ENCODE measurements at regions not wholly inside any gene's neighbourhood (a gene's known extent, or its start where the extent isn't known, plus 50 kb on each side); places are given as distances from the start of the nearest gene placed in this dataset.

DNA sequence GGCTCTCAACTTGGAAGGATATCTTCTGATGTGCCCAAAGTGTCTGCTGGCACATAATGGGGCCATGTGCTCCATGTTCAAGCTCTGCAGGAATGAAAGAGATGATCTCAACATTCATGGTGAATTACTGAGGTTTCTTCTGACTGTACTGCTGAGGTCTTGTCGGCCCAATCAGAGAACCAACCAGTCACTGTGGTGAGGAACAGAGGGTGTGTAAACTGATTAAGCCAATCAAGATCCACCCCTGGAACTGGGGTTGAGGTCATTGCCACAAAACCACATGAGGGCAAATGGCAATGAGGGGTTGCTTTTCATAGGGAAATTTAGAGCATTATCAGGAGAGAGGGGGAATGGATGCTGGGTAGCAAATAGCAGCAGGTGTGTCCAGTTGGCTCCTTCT lies 152.3 kb upstream of the RAG2 start:
- TF ChIP-seq, protein P1, sequence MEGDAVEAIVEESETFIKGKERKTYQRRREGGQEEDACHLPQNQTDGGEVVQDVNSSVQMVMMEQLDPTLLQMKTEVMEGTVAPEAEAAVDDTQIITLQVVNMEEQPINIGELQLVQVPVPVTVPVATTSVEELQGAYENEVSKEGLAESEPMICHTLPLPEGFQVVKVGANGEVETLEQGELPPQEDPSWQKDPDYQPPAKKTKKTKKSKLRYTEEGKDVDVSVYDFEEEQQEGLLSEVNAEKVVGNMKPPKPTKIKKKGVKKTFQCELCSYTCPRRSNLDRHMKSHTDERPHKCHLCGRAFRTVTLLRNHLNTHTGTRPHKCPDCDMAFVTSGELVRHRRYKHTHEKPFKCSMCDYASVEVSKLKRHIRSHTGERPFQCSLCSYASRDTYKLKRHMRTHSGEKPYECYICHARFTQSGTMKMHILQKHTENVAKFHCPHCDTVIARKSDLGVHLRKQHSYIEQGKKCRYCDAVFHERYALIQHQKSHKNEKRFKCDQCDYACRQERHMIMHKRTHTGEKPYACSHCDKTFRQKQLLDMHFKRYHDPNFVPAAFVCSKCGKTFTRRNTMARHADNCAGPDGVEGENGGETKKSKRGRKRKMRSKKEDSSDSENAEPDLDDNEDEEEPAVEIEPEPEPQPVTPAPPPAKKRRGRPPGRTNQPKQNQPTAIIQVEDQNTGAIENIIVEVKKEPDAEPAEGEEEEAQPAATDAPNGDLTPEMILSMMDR (IDR thresholded peaks at IDR 0.05): no peak
- no peak for TF ChIP-seq POLR2A (IDR thresholded peaks at IDR 0.05; ENCODE audit: low read length)
- TF ChIP-seq, protein P2, sequence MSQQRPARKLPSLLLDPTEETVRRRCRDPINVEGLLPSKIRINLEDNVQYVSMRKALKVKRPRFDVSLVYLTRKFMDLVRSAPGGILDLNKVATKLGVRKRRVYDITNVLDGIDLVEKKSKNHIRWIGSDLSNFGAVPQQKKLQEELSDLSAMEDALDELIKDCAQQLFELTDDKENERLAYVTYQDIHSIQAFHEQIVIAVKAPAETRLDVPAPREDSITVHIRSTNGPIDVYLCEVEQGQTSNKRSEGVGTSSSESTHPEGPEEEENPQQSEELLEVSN (IDR thresholded peaks at IDR 0.05; ENCODE audit: borderline replicate concordance, low read depth): no peak
- no peak for TF ChIP-seq HDAC2 (IDR thresholded peaks at IDR 0.05)
- no peak for TF ChIP-seq CHD4 (IDR thresholded peaks at IDR 0.05; ENCODE audit: borderline replicate concordance)
